ENCODE measurements at regions not wholly inside any gene's neighbourhood (a gene's known extent, or its start where the extent isn't known, plus 50 kb on each side); places are given as distances from the start of the nearest gene placed in this dataset.

- TF ChIP-seq CTCF (IDR thresholded peaks at IDR 0.05; ENCODE audit: borderline replicate concordance, extremely low read depth, insufficient read depth), result no peak
- no peak overlapping the region for H3K27ac ChIP-seq (ENCODE audit: low read depth in 2 of 2, low read length in 2 of 2)
- no peaks in the 10 kb centered on the region for H3K4me1 ChIP-seq (ENCODE audit: control insufficient read depth in 2 of 3, insufficient read depth in 2 of 3, low read depth in 1 of 3, low read length in 3 of 3)
- intact Hi-C loops (cut with DNase I), result no loop called here
- no peaks in the 10 kb centered on the region for H3K27me3 ChIP-seq (ENCODE audit: control insufficient read depth, insufficient read depth, low read length)
- H3K4me3 ChIP-seq (ENCODE audit: low read length in 3 of 3), result no peak overlapping the region
- DNase-seq, result no peak
- H3K9ac ChIP-seq (ENCODE audit: low read length in 3 of 3), result no peak overlapping the region
- H3K36me3 ChIP-seq (ENCODE audit: control insufficient read depth in 2 of 3, insufficient read depth in 3 of 3, low read length in 3 of 3), result no peaks in the 10 kb centered on the region
- H3K9me3 ChIP-seq (ENCODE audit: control insufficient read depth in 2 of 3, insufficient read depth in 1 of 3, low read length in 3 of 3), result no peaks in the 10 kb centered on the region
- FAIRE-seq, result no peak
Measured at GRCh38 chr4:63799166-63799565, 610.1 kb downstream of the TECRL start.

GRCh38 chr4:63795301-63795700 lies 613.9 kb downstream of the TECRL start:
- no peaks in the 10 kb centered on the region for H3K4me1 ChIP-seq (ENCODE audit: control insufficient read depth in 2 of 3, insufficient read depth in 2 of 3, low read depth in 1 of 3, low read length in 3 of 3)
- H3K4me3 ChIP-seq (ENCODE audit: low read length in 3 of 3), result no peak overlapping the region
- TF ChIP-seq CTCF (IDR thresholded peaks at IDR 0.05; ENCODE audit: borderline replicate concordance, extremely low read depth, insufficient read depth), result no peak
- no peaks in the 10 kb centered on the region for H3K27me3 ChIP-seq (ENCODE audit: control insufficient read depth, insufficient read depth, low read length)
- no peak for DNase-seq
- FAIRE-seq, result no peak
- H3K36me3 ChIP-seq (ENCODE audit: control insufficient read depth in 2 of 3, insufficient read depth in 3 of 3, low read length in 3 of 3), result no peaks in the 10 kb centered on the region
- H3K9me3 ChIP-seq (ENCODE audit: control insufficient read depth in 2 of 3, insufficient read depth in 1 of 3, low read length in 3 of 3), result no peaks in the 10 kb centered on the region
- no peak overlapping the region for H3K27ac ChIP-seq (ENCODE audit: low read depth in 2 of 2, low read length in 2 of 2)
- intact Hi-C loops (cut with DNase I), result no loop called here
- H3K9ac ChIP-seq (ENCODE audit: low read length in 3 of 3), result no peak overlapping the region

GRCh38 chr4:63790377-63790776 lies 618.9 kb downstream of the TECRL start:
- no peak overlapping the region for H3K27ac ChIP-seq (ENCODE audit: low read depth in 2 of 2, low read length in 2 of 2)
- H3K9me3 ChIP-seq (ENCODE audit: control insufficient read depth in 2 of 3, insufficient read depth in 1 of 3, low read length in 3 of 3), result no peaks in the 10 kb centered on the region
- no peaks in the 10 kb centered on the region for H3K4me1 ChIP-seq (ENCODE audit: control insufficient read depth in 2 of 3, insufficient read depth in 2 of 3, low read depth in 1 of 3, low read length in 3 of 3)
- FAIRE-seq (peak; percentile 59), DNase-seq (no peak)
- no peak overlapping the region for H3K4me3 ChIP-seq (ENCODE audit: low read length in 3 of 3)
- no peak for TF ChIP-seq CTCF (IDR thresholded peaks at IDR 0.05; ENCODE audit: borderline replicate concordance, extremely low read depth, insufficient read depth)
- H3K9ac ChIP-seq (ENCODE audit: low read length in 3 of 3), result no peak overlapping the region
- no peaks in the 10 kb centered on the region for H3K36me3 ChIP-seq (ENCODE audit: control insufficient read depth in 2 of 3, insufficient read depth in 3 of 3, low read length in 3 of 3)
- no peaks in the 10 kb centered on the region for H3K27me3 ChIP-seq (ENCODE audit: control insufficient read depth, insufficient read depth, low read length)
- intact Hi-C loops (cut with DNase I), result no loop called here

- Histone ChIP-seq H3K27ac (ENCODE audit: low read depth in 2 of 2, low read length in 2 of 2) (no peak overlapping the region), H3K4me3 (ENCODE audit: low read length in 3 of 3) (no peak overlapping the region), H3K4me1 (ENCODE audit: control insufficient read depth in 2 of 3, insufficient read depth in 2 of 3, low read depth in 1 of 3, low read length in 3 of 3) (no peaks in the 10 kb centered on the region), H3K27me3 (ENCODE audit: control insufficient read depth, insufficient read depth, low read length) (no peaks in the 10 kb centered on the region), H3K9ac (ENCODE audit: low read length in 3 of 3) (no peak overlapping the region), H3K36me3 (ENCODE audit: control insufficient read depth in 2 of 3, insufficient read depth in 3 of 3, low read length in 3 of 3) (no peaks in the 10 kb centered on the region), H3K9me3 (ENCODE audit: control insufficient read depth in 2 of 3, insufficient read depth in 1 of 3, low read length in 3 of 3) (no peaks in the 10 kb centered on the region)
- TF ChIP-seq CTCF (IDR thresholded peaks at IDR 0.05; ENCODE audit: borderline replicate concordance, extremely low read depth, insufficient read depth), result no peak
- FAIRE-seq (no peak), DNase-seq (no peak)
- intact Hi-C loops (cut with DNase I), result no loop called here
Measured at GRCh38 chr4:63788271-63788670, 621.0 kb downstream of the TECRL start.
